ENCODE measurements at regions not wholly inside any gene's neighbourhood (a gene's known extent, or its start where the extent isn't known, plus 50 kb on each side); places are given as distances from the start of the nearest gene placed in this dataset.

DNA sequence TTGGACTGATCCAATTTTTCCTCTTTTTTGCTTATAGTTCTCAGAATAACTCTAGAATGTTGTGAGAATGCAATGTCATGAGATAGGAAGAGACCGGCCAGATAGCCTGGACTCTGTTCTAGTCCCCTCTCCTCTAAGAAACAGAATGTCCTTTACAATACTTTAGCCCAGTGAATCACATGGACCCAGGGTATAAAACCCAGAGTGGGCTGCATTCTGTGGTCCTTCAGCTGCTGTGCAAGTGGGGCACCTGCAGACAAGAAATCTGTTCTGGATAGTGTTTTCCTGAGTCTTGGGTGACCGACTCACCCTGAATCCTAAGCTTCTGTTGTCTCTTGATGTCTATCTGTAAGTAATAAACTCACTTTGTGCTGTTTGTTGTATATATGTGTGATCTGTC, 368.6 kb upstream of the DPH6 start:
- Histone ChIP-seq H3K9ac (ENCODE audit: extremely low read depth, insufficient read length, low read length) (no peak overlapping the region), H4K91ac (ENCODE audit: insufficient read length, low read depth, low read length) (no peak overlapping the region), H2AFZ (ENCODE audit: low read length) (no peak overlapping the region), H4K8ac (replicated peaks; ENCODE audit: insufficient read length, low read depth, low read length) (no peak overlapping the region), H3T11ph (ENCODE audit: low read length) (no peak overlapping the region), H3K14ac (ENCODE audit: insufficient read depth, low read length) (no peak overlapping the region), H3K27ac (ENCODE audit: insufficient read length, low read depth, low read length) (no peak overlapping the region), H4K5ac (ENCODE audit: insufficient read length, low read depth, low read length) (no peak overlapping the region), H2BK12ac (ENCODE audit: insufficient read length, low read depth, low read length) (no peak overlapping the region), H3K18ac (ENCODE audit: insufficient read length, low read depth, low read length) (no peak overlapping the region), H3K56ac (ENCODE audit: insufficient read length, low read depth, low read length) (no peak overlapping the region), H3K23me2 (ENCODE audit: insufficient read length, low read depth, low read length, poor library complexity, severe bottlenecking) (no peaks in the 10 kb centered on the region), H3K23ac (ENCODE audit: insufficient read length, low read depth, low read length) (no peak overlapping the region), H2BK5ac (ENCODE audit: insufficient read length, low read length) (no peak overlapping the region), H2BK120ac (ENCODE audit: low read depth, low read length, poor library complexity, severe bottlenecking) (no peak overlapping the region), H3K79me2 (ENCODE audit: insufficient read depth, low read length) (no peaks in the 10 kb centered on the region), H3K9me3 (ENCODE audit: control insufficient read depth, low read depth, low read length) (no peaks in the 10 kb centered on the region), H4K20me1 (ENCODE audit: control insufficient read depth, insufficient read depth, insufficient read length) (no peaks in the 10 kb centered on the region), H3K27me3 (ENCODE audit: insufficient read depth, low read length) (no peaks in the 10 kb centered on the region), H3K79me1 (ENCODE audit: insufficient read depth, low read depth, low read length, poor library complexity, severe bottlenecking) (no peaks in the 10 kb centered on the region), H3K4me1 (ENCODE audit: insufficient read depth, low read length) (no peaks in the 10 kb centered on the region; the same call in 1 of the 2 replicates), H2BK20ac (ENCODE audit: low read depth, low read length, poor library complexity, severe bottlenecking) (no peak overlapping the region), H2BK15ac (ENCODE audit: low read depth, low read length) (no peak overlapping the region), H3K4ac (ENCODE audit: low read depth, low read length) (no peak overlapping the region), H3K4me2 (ENCODE audit: insufficient read depth, insufficient read length, low read length) (no peak overlapping the region), H2AK5ac (ENCODE audit: insufficient read length, low read length) (no peak overlapping the region)
- Mint-ChIP-seq H3K9me3 (peaks cover 0 to 2% of the 10 kb centered on the region in 2 experiments; a peak in 2 of 5 replicates), H3K4me1 (no peaks in the 10 kb centered on the region), H3K4me3 (no peak overlapping the region), H3K27ac (no peak overlapping the region), H3K36me3 (ENCODE audit: insufficient read depth in 1 of 3, low read depth in 3 of 3) (no peaks in the 10 kb centered on the region; a peak in 1 of 7 replicates), H3K27me3 (ENCODE audit: low read depth) (no peaks in the 10 kb centered on the region)
- DNase-seq = no peak
- TF ChIP-seq, protein P1, sequence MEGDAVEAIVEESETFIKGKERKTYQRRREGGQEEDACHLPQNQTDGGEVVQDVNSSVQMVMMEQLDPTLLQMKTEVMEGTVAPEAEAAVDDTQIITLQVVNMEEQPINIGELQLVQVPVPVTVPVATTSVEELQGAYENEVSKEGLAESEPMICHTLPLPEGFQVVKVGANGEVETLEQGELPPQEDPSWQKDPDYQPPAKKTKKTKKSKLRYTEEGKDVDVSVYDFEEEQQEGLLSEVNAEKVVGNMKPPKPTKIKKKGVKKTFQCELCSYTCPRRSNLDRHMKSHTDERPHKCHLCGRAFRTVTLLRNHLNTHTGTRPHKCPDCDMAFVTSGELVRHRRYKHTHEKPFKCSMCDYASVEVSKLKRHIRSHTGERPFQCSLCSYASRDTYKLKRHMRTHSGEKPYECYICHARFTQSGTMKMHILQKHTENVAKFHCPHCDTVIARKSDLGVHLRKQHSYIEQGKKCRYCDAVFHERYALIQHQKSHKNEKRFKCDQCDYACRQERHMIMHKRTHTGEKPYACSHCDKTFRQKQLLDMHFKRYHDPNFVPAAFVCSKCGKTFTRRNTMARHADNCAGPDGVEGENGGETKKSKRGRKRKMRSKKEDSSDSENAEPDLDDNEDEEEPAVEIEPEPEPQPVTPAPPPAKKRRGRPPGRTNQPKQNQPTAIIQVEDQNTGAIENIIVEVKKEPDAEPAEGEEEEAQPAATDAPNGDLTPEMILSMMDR (conservative IDR thresholded peaks at IDR 0.05) = no peak
- WGBS (ENCODE audit: extremely low coverage, insufficient read length, low lambda C conversion rate) = no CpG with 5 or more reads among the region's 2 CpGs

Measured in H9 (cell line).